D341Med (cell line): ENCODE measurements at regions not wholly inside any gene's neighbourhood (a gene's known extent, or its start where the extent isn't known, plus 50 kb on each side); places are given as distances from the start of the nearest gene placed in this dataset.

Experiments used
- DNase-seq: peaks from one replicate; pipeline ENCODE4 v3.0.0; 2012; ENCODE audit warnings: low spot score

DNA sequence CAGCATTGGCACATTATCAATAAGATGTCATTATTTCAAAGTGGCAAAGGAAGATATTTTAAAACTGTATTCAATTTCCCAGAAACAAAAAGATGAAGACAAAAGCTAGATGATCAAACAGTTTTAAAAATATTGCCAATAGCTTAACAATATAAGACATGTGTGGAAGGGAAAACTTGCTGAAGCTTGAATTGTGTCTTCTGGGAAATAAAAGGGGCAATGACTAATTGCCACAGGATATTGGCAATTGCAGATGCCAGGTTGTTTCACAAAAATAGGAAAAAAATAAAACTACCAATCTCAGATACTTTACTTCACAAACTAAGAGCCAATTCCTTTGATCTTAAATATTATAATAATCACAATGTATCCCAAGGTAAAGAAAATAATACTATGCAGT lies 679.8 kb upstream of the ADAMTS5 start:
- no peak for DNase-seq

DNA sequence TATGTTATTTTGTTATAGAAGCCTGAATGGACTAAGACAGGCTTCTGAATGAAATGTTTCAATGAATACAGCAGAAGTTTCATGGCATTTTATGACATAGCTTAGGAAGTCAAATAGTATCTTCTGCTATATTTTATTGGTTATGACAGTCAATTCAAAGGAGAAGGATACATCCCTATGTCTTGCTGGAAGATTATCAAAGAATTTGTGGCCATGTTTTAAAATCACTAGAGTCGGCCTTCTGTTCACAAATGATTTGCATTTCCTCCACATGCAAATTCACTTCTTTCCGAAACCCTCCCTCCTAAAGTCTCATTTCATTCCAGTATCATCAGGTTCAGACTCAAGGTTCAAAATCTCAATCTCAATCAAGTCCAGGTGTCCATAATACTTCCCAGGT lies 679.2 kb upstream of the ADAMTS5 start:
- no peak for DNase-seq

DNA sequence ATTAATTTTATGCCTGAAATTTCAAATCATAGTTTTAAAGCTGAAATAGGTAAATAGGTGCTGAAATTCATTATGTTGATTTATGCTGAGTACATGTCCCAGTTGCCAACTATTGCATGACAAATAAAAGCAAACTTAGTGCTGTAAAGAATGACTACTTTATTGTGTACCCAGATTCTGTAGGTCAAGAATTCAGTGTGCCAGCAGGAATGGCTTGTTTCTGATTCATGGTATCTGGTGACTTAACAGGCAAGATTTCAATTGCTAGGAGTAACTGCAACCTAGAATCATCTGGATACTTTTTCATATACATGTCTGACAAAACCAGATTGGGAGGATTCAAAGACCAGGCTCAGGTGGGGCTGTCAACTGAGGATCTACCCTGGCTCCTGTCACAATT lies 678.4 kb upstream of the ADAMTS5 start:
- no peak for DNase-seq

DNA sequence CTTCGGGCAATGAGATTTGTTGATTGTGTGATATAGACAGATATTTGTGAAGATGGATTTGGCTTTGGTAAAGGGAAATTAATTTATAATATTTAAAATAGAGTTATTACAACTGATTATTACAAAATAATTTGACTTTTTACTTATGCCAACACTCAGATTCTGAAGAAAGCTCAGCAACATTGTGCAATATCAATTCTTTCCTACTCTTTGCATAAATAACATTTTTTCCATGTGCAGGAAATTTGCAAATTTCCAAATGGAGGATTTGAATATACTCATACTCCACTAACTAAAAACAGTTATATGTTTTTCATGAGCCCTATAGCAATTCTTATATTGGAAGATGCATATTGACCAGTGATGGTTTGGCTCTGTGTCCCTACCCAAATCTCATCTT lies 676.4 kb upstream of the ADAMTS5 start:
- no peak for DNase-seq

DNA sequence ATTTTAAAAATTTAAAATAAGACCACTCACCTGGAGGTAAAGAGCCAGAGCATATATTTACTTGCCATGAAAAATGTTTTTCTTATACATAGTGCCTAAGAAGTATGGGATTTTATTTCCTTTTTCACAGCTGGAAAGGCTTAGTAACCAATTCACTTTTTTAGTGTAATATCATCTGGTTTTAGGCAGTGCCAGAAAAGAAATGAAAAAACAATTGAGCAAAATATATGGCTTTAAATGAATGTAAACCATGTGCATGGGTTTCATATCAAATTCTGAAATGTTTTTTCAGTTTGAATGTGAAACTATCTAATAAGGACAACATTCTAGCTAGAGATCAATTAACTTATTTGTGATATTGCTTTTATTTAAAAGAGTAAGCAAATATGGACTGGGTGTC lies 672.4 kb upstream of the ADAMTS5 start:
- no peak for DNase-seq

DNA sequence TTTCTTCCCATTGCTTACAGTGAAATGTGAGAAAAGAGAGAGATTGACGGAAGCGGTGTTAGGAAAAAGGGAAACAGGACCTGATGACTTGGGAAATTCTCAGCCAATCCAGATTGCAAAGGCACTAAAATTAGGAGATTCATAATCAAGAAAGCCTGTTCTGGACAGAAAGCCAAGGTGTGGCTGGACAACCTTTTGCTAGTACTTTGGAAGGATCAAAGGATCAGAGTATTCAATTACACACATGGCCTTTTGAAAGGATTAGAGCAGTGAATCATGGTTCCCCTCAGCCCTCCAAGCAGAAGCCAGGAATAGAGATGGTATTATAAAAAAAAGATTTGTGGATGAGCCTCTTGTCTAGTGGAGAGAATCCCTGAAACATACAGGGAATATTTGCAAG lies 669.8 kb upstream of the ADAMTS5 start:
- no peak for DNase-seq

DNA sequence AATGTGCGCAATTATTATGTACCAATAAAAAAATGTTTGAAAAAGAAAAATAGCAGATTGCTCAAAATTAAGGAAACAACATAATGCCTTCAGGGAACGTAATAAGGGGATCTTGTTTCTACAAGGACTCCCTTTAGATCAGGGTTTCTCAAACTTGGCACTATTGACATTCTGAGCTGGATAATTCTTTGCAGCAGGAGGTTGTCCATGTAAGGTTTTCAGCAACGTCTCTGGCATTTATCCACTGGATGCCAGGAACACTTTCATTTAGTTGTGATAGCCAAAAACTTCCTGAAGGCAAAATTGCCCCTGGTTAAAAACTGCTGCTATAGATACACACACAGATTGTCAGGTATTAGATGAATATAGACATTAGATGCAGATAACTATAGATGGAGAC lies 666.7 kb upstream of the ADAMTS5 start:
- no peak for DNase-seq

DNA sequence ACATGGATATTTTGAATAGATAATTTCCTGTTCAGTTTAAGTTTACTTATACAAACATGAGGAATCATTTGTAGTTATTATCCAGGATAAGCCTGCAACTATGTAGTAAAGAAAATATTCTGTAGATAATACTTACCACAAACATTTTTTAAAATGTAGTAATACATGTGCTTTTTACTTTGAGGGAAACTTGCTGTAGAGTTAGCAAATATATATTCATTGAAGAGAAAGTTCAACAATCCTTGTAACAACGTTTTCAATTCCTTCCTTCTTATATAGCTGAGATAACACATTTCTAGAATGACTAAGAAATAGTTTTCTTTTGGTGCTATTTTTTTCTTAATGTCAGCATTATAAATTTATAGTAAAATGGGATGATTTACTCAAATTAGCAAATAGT lies 664.6 kb upstream of the ADAMTS5 start:
- no peak for DNase-seq

DNA sequence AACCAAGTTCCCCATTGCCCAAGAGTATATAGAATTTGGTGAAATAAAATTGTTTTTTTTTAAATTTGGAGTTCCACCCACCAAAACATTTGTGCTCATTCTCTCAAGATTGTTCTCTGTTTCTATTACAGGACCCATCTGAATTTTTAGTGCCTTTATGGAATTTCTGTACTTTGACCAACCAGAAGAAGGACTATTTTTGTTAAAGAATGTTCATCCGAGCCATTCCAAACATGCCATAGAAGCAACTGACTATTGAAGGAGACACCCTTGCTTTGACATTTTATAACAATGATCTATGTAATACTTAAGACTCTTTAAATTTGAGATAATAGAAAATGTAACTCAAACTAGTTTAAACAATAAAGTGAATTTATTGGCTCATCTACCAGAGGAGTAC lies 655.7 kb upstream of the ADAMTS5 start:
- DNase-seq, result no peak

DNA sequence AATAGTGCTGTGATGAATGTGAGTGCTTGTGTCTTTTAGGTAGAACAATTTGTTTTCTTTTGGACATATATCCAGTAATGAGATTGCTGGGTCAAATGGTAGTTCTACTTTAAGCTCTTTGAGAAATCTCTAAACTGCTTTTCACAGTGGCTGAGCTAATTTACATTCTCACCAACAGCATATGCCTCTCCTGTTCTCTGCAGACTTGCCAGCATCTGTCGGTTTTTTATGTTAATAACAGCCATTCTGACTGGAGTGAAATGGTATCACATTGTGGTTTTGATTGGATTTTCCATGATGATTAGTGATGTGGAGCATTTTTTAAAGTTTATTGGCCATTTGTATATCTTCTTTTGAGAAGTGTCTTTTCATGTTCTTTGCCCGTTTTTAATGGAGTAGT lies 647.3 kb upstream of the ADAMTS5 start:
- no peak for DNase-seq

DNA sequence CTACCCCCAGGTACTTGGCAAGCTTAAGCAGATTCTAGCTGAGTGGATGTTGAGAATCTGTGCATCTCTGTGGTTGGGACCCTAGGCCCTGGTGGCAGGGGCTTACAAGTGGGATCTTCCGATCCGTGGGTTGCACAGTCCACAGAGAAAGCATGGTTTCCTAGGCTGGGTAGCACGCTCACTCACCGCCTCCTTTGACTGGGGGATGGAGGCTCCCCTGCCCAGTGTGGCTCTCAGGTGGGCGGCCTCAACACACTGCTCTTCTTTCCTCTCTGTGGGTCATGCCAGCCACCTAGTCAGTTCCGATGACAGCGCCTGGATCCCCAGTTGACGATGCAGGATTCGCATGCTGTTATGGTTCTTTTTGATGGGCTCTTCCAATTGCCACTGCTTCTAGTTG lies 639.5 kb upstream of the ADAMTS5 start:
- DNase-seq, result no peak

DNA sequence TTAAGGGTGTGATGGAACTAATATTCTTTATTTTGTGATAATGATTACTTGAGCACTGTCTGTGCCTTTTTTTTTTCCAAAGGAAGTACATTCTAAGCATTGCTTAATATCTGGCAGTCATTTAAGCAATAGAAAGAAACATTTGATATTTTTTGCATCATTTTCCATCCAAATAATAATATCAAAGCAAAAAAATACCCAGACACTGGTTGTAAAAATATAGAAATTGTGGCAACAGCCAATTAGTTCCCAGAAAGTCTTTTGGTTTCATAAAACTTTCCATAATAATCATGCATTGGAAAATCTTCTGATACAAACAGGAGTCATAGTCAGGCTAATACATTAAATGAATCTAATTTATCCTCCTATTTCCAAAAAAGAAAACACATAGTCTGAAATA lies 629.3 kb upstream of the ADAMTS5 start:
- no peak for DNase-seq

DNA sequence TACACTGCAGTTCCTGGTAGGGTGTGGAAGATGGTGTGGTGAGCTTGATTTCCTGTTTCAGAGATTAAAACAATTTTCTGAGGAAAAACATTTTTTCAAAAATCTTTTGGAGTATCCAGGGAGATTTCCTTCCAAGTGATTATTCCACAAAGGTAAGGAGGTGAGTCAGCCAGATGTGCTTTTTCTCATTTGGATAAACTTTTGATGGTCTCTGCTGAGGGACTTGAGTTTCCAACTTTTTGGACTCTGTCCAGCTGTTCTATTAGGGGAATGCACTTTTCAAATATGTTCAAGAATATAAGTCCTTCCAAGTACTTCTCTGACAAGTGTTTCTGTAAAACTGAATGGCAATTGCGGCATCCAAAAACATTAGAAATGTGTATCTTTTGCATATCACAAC lies 628.8 kb upstream of the ADAMTS5 start:
- DNase-seq, result no peak

DNA sequence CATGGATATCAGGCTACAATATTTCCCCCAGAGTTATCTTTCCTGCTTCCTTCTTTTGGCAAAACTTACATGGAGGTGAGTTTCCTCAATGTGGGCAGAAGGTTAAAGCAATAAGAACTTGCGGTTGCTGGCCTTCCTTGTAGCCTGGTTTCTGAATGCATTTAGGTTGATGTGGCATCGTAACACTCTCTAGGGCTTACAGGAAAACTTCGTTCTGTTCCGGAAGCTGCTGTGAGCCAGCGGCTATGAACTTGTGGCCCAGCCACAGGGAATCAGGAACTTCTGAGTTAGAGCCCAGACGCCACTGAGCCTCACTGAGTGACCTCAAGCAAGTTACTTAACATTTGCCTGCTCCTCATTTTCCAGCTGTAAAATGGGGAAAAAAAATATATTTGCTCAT lies 623.4 kb upstream of the ADAMTS5 start:
- no peak for DNase-seq

DNA sequence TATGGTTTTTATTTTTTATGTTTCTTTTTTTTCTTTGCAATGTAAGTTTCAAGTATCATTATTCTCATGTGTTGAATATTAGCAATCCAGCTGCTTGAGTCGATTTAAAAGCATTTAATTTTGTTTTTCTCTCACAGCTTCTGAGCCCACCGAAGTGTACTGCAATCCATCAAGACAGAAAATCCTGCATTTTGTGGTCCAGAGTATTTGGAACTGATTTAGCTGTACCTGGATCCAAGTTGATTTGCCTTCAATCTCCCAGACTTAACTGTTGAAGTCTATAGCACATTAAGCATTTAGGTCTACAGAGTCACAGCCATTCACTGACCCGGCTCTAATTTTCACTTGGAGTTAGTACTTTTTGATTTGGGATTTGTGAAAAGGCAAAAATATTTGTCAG lies 622.9 kb upstream of the ADAMTS5 start:
- DNase-seq, result no peak

DNA sequence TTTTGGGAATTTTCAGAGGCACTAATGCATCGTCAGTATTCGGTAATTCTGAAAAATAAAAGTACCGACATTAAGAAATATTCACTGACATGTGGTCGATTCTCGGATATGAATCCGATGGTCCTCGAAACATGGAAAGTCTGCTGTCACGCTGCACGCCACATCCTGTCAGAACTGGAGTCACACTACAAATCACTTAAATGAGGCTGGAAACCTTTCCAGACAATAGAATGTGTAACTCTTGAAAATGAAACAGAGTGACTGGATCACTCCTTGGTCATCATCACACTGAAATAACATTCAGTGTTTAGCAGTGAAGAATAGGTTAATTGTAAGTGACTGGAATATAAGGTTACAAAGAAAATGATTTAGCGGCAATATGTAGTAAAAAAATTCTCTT lies 620.1 kb upstream of the ADAMTS5 start:
- no peak for DNase-seq

DNA sequence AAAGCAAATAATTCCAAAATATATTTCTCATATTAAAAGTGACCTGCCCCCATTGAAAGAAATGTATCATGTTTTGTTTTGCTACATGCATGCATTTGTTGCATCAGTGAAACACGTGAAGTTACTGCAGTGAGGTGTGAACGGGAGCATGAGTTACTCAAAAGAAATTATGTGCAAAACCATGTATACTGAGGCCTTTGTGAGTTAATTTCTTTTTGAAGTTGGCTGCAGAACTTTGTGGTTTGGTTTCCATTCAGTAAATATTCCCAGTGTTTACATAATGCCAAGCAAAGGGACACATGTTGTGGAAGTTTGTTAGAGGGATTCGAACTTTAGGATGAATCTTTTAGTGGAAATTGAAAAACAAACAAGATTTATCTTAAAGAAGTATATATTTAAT lies 619.4 kb upstream of the ADAMTS5 start:
- no peak for DNase-seq

DNA sequence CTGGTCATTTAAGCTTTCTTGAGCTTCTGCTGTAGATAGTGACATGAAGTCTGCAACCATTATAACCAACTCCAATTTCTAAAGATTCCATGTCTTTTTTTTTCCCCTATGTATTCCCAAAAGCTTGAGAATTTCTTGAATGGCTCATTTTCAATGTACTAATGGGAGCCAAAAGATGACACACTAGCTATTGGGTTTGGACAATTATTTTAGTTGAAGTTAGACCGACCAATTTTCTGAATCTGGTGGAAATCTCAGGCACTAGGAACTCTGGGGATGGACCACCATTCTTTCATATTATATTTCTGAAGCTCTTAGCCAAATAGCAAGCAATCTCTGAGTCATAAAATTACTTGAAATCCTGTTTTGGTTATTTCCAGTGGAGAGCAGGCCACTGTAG lies 617.4 kb upstream of the ADAMTS5 start:
- no peak for DNase-seq

DNA sequence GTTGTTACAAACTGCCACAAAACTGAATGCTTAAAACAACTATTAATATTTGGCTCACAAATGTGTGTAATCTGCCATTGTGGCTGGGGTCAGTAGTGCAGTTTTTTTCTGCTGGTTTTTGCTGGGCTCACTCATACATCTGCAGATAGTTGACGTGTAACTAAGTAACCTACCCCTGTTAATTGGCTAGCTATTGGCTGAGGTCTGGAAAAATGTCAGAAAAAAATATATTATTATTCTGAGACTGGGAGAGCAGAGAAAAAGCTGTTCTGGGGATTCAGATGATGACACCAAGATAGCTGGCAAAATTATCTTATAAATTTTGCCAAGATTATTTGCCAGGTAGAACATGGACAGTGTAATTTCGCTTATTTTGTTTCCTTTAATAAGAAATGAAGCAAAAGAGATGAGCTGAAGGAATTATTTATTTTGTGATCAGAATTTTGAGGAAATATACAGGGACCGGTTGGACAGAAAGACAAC lies 616.1 kb upstream of the ADAMTS5 start:
- no peak for DNase-seq

DNA sequence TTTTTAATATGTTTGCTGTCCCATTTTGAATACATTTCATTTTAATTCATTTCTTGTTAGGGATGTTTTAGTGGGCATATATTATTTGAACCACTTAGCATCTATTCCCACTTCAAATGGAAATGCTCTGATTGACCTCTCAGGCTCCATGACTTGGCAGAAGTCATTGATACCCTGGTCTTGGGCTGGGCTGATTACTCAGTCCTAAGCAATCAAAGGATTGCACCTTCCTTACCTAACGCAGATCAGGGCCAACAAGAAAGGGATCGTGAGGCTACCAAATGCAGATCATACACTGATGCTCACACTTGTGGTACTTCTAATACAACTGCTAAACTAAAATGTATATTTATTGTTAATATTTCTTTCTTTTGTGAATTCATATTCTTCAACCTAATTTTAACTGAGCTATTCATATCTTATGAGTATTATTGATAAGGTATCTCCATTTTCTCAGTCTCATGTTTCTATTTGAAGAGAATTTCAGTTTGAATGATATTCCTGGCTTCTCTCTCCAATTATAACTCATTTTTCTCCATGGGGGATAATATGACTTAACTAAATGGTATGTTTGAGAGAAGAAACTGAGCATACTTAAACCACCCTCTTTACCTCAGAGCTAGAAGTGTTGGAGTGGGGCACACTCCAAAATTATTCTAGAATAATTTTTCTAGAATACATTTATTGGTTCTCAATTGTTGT lies 615.5 kb upstream of the ADAMTS5 start:
- no peak for DNase-seq

DNA sequence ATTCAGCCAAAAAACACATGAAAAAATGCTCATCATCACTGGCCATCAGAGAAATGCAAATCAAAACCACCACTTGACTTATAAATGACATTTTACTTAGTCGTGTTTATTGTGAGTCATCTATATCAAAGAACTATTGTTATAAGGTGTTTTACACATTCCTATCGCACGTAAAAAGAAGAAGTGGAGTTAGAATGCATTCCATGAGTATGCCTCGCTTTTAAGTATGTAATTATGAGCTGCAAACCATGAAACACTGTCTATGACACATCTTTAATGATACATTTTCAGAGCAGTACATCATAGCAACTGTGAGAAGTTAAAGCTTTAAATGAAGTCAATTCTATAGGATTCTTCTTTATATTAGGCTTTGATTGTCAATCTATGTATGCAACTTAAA lies 614.3 kb upstream of the ADAMTS5 start:
- no peak for DNase-seq

DNA sequence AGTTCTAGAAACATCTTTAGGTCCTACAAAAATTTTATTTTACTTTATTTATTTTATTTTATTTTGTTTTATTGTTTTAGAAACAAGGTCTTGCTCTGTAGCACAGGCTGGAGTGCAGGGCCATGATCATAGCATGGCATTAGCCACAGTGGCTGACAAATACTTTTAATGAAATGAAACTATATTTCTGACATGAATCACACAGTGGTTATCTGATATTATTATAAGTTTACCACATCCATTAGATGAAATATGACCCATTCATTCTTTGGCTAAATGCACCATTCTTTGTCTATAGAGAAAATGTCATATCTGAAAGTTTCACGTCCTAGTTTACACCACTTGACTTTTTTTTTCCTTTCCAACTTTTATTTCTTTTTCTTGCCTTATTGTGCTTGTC lies 613.4 kb upstream of the ADAMTS5 start:
- no peak for DNase-seq

DNA sequence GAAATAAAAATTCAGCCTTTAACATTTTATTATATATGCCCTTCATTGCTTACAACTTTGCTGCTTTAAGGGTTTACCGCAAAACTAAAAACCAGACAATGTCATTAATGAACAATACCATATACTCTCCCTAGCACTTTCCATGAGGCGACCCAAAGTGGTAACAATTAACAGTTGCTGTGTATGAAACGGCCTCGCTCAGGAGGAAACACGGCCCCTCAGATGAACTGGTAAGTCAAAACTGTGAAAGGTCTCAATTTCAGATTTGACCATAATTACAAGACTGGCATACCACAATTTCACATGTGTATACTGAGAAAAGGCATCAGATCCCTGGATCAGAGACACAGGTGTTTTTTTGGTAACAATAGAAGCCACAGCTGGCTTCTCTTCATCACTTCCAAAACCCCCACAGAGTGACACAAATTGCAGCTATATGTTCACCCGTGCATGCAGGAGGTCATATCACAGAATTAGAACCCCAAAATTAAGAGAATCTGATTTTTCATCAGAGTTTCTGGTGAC lies 611.9 kb upstream of the ADAMTS5 start:
- no peak for DNase-seq

DNA sequence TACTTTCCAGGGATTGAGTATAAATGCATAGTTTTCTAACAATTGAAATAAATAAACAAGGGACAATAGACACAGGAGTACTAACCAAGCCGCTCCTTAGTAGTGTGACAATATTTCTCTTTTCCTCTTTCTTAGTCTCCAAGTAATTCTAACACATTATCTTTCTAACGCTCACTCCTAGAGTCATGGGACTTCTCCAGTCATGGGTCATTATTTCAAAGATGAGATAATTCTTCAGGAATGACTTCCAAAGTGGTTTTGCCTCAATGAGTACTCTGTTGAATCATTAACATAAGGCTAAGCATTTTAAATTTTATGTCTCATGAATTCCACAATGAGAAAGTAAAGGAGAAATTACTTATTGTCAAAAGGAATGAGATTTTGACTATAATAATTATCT lies 605.8 kb upstream of the ADAMTS5 start:
- no peak for DNase-seq
